ENCODE measurements at regions not wholly inside any gene's neighbourhood (a gene's known extent, or its start where the extent isn't known, plus 50 kb on each side); places are given as distances from the start of the nearest gene placed in this dataset.

- Mint-ChIP-seq H3K4me3 (no peak overlapping the region), H3K27ac (peak overlapping the region; percentile 53)
Observed at GRCh38 chr12:46472893-46473633, 100.5 kb upstream of the SLC38A2 start.

DNA sequence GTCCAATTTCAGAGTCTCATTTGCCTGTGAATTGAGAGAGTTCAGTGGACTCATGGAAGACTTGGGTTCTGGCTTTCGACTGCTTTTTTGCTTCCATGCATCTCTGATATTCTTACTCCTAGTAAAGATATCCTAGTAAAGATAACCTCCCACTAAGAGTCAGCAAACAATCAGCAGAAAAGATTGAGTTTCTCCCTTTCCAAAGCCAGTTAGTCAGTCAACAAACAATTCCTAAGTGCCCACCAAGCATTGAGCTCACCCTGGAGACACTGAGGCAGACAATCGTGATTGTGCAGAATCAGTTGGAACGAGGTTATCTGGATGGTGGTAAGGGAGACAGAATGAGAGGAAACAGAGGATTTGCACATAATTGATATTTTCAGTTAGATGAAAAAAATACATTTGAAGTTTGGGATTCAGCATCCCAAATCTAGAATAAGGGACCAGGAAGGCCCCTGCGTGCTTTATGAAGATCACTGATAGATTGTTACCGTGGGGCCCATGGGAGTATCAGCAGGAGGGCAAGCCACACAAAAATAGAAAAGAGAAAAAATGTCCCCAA, 99.7 kb upstream of the SLC38A2 start:
- H3K27ac Mint-ChIP-seq: no peak overlapping the region
- H3K36me3 Mint-ChIP-seq (ENCODE audit: low read depth): no peaks in the 10 kb centered on the region
- no peaks in the 10 kb centered on the region for H3K27me3 Mint-ChIP-seq
- DNase-seq: no peak
- H3K4me1 Mint-ChIP-seq (ENCODE audit: low read depth): peaks cover 23% of the 10 kb centered on the region
- H3K9me3 Mint-ChIP-seq: no peaks in the 10 kb centered on the region
- no peak overlapping the region for H3K4me3 Mint-ChIP-seq

More at GRCh38 chr12:46472893-46473633, 100.5 kb upstream of the SLC38A2 start:
- no peaks in the 10 kb centered on the region for H3K27me3 Mint-ChIP-seq
- H3K36me3 Mint-ChIP-seq (ENCODE audit: low read depth): no peaks in the 10 kb centered on the region
- H3K4me1 Mint-ChIP-seq (ENCODE audit: low read depth): peaks cover 27% of the 10 kb centered on the region
- DNase-seq: no peak
- no peaks in the 10 kb centered on the region for H3K9me3 Mint-ChIP-seq

GRCh38 chr12:46471404-46471803, 98.8 kb upstream of the SLC38A2 start:
- Mint-ChIP-seq H3K36me3 (ENCODE audit: low read depth) (no peaks in the 10 kb centered on the region), H3K9me3 (no peaks in the 10 kb centered on the region), H3K4me1 (ENCODE audit: low read depth) (peaks cover 23% of the 10 kb centered on the region), H3K27me3 (no peaks in the 10 kb centered on the region), H3K4me3 (no peak overlapping the region), H3K27ac (no peak overlapping the region)
- DNase-seq: no peak

- H3K27ac Mint-ChIP-seq: no peak overlapping the region
- no peak for DNase-seq
- H3K9me3 Mint-ChIP-seq: no peaks in the 10 kb centered on the region
- H3K27me3 Mint-ChIP-seq: no peaks in the 10 kb centered on the region
- H3K4me3 Mint-ChIP-seq: no peak overlapping the region
- H3K4me1 Mint-ChIP-seq (ENCODE audit: low read depth): peaks cover 23% of the 10 kb centered on the region
- no peaks in the 10 kb centered on the region for H3K36me3 Mint-ChIP-seq (ENCODE audit: low read depth)
Observed at GRCh38 chr12:46470975-46471374, 98.4 kb upstream of the SLC38A2 start.

DNA sequence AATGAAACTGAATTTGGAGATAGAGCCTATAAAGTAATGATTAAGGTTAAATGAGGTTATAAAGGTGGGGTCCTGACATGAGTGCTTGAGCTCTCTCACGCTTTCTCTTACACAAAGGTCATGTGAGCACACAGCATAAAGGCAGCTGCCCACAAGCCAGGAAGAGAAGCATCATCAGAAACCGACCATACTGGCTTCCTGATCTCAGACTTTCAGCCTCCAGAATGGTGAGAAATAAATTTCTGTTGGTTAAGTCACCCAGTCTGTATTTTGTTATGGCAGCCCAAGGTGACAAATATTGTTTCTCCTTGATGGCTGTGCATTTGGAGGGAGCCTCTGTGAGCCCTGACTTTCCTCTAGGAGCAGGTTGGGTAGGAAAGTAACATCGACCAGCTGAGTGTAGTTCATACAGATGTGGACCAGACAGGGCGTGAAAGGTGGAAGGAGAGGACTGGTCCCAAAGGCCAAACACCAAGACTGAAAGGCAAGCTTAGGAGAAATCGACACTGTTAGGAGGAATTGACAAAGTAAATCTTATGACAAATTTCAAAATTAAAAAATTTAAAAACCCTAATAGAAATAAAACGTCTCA, 97.6 kb upstream of the SLC38A2 start:
- peaks cover 23% of the 10 kb centered on the region for H3K4me1 Mint-ChIP-seq (ENCODE audit: low read depth)
- H3K36me3 Mint-ChIP-seq (ENCODE audit: low read depth): no peaks in the 10 kb centered on the region
- no peak for DNase-seq

DNA sequence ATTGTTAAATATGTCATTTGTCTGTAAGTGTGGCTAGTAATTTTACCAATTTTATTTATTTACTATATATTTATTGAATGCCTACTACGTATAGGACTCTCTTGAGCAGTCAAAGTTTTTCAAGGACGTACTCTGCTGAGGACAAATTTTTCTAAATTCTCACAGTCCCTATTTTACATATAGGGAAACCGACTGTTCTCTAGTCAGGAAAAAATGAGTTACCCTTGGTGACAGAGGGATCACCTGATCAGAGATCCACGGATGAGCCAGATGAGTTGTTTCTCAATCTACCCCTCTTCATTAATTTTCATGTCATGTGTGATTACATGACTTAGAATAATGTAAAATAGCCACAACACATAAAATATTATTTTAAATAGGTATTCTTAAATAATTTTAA, 96.2 kb upstream of the SLC38A2 start:
- Mint-ChIP-seq H3K9me3 (no peaks in the 10 kb centered on the region), H3K27me3 (no peaks in the 10 kb centered on the region), H3K4me3 (no peak overlapping the region), H3K4me1 (ENCODE audit: low read depth) (peaks cover 22% of the 10 kb centered on the region), H3K36me3 (ENCODE audit: low read depth) (no peaks in the 10 kb centered on the region), H3K27ac (no peak overlapping the region)
- DNase-seq: no peak

More for the DNA sequence above, 97.6 kb upstream of the SLC38A2 start:
- Mint-ChIP-seq H3K27ac (peak overlapping the region; percentile 66), H3K4me3 (peak overlapping the region; percentile 52), H3K9me3 (no peaks in the 10 kb centered on the region), H3K27me3 (no peaks in the 10 kb centered on the region)

- Mint-ChIP-seq H3K27ac (no peak overlapping the region), H3K9me3 (no peaks in the 10 kb centered on the region), H3K4me3 (no peak overlapping the region), H3K4me1 (ENCODE audit: low read depth) (peaks cover 19% of the 10 kb centered on the region), H3K36me3 (ENCODE audit: low read depth) (no peaks in the 10 kb centered on the region), H3K27me3 (no peaks in the 10 kb centered on the region)
- DNase-seq: no peak
Observed at GRCh38 chr12:46468160-46468559, 95.6 kb upstream of the SLC38A2 start.

DNA sequence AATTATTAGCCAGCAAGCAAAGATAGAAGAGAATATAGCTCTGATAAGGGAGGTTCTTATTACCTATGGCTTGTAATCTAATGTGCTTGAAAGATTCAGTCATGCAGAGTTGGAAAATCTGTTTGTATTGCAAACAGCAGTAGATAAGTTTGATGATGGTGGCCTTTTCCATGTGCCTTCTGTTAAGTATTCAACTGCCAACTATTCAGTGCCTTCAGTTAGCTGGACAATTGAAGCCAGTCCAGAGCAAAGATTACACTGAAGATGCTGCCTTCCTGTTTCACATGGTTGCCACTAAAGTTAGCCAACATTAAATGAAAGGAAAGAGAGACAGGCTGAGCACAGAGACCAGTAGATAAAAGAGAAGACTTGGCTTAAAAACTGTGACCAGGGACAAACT, 92.7 kb upstream of the SLC38A2 start:
- DNase-seq: no peak
- Mint-ChIP-seq H3K9me3 (no peaks in the 10 kb centered on the region), H3K4me1 (ENCODE audit: low read depth) (peaks cover 26% of the 10 kb centered on the region), H3K27me3 (no peaks in the 10 kb centered on the region), H3K4me3 (no peak overlapping the region), H3K27ac (no peak overlapping the region), H3K36me3 (ENCODE audit: low read depth) (no peaks in the 10 kb centered on the region)

GRCh38 chr12:46464863-46465262, 92.3 kb upstream of the SLC38A2 start:
- Mint-ChIP-seq H3K9me3 (no peaks in the 10 kb centered on the region), H3K4me1 (ENCODE audit: low read depth) (peaks cover 26% of the 10 kb centered on the region), H3K27ac (no peak overlapping the region), H3K36me3 (ENCODE audit: low read depth) (no peaks in the 10 kb centered on the region), H3K4me3 (no peak overlapping the region), H3K27me3 (no peaks in the 10 kb centered on the region)
- no peak for DNase-seq

DNA sequence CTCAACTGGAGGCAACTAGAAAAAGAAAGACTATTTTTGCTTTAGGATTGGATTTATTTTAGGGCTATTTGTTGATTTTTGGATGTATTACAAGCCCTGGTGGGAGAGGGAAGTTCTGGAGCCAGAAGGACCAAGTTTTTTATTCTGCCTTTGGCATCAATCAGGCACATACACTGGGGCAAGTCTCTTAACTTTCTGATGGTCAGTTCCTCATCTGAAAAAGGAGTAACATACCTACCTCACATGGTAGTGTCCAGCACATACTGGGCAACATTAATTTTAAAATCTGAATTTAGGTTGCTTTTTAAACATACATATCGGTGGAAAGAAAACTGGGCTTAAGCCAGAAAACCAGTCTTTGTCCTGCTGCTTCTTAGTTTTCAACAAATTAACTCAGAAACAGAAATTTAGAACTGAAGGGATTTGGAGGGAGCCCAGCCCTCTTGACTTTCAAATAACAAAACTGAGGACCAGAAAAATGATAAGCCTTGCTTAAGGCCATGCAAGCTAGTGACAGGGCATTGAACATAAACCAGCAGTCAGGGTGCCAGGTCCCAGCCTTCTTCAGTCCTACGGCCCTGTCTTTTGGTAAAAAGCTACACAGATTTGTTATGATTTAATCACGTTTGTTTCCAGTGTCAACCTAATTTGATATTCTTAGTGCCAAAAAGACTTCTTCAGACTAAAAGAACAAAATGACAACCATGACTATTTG, 90.2 kb upstream of the SLC38A2 start:
- Mint-ChIP-seq H3K27me3 (no peaks in the 10 kb centered on the region), H3K27ac (no peak overlapping the region), H3K9me3 (no peaks in the 10 kb centered on the region), H3K4me3 (no peak overlapping the region), H3K4me1 (ENCODE audit: low read depth) (peaks cover 41% of the 10 kb centered on the region), H3K36me3 (ENCODE audit: low read depth) (no peaks in the 10 kb centered on the region)
- DNase-seq: no peak

DNA sequence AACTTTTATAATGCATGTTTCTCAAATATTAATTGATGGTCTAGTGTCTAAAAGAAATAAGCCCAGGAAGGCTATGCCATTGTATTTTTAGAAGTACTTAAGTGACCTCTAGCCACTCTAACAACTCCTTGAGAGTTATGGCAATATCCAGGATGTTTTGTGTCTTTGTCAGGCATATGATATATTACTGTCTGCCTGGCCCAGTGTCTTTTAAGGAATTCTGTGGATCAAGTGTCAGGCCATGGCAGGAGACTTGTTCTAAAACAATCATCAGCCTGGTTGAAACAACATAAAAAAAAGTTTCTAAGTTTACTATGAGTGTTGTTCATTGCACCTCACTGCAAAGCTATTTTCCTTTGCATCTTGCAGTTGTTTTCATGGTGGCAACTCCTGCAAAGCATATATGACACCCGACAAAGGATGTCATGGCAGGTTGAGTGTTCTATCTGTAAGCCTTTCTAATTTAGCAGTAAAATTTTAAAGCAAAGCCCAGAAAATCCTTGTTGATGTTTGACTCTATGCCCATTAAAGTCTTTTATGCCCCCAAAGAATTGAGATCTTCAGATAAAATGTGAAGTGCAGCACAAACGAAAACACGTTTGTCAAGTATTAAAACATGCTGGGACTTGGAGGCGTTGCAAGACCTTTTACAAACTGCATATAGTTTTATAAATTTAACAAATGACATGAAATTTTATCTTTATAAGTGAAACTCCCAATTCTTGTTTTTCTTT, 89.5 kb upstream of the SLC38A2 start:
- peaks cover 42% of the 10 kb centered on the region for H3K4me1 Mint-ChIP-seq (ENCODE audit: low read depth)
- H3K4me3 Mint-ChIP-seq: no peak overlapping the region
- no peaks in the 10 kb centered on the region for H3K27me3 Mint-ChIP-seq
- H3K36me3 Mint-ChIP-seq (ENCODE audit: low read depth): no peaks in the 10 kb centered on the region
- DNase-seq: no peak
- no peak overlapping the region for H3K27ac Mint-ChIP-seq
- H3K9me3 Mint-ChIP-seq: no peaks in the 10 kb centered on the region

DNA sequence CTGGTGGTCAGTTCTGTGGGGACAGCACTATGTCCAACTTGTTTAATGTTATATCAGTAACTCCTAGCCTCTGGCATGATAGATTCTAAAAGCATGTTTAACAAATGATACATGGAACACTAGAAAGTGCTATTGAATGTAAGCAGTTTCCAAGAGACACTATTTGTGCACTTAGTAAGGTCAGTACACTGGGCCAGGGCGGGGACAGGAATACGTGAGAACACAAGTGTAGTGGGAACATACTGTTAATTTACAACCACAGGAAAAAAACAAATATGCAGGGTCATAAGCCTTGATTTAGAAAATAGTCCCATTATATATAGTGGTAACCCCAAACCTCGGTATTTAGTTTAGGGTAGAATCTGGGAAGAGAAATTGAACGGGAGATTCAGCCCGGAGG, 88.9 kb upstream of the SLC38A2 start:
- Mint-ChIP-seq H3K9me3 (no peaks in the 10 kb centered on the region), H3K4me3 (no peak overlapping the region), H3K27me3 (no peaks in the 10 kb centered on the region), H3K4me1 (ENCODE audit: low read depth) (peaks cover 48% of the 10 kb centered on the region), H3K36me3 (ENCODE audit: low read depth) (no peaks in the 10 kb centered on the region), H3K27ac (no peak overlapping the region)
- DNase-seq: no peak

GRCh38 chr12:46460682-46461210, 88.2 kb upstream of the SLC38A2 start:
- Mint-ChIP-seq H3K4me1 (ENCODE audit: low read depth) (peaks cover 55% of the 10 kb centered on the region), H3K4me3 (peak overlapping the region; percentile 29), H3K27ac (peak overlapping the region; percentile 83), H3K27me3 (no peaks in the 10 kb centered on the region), H3K36me3 (ENCODE audit: low read depth) (no peaks in the 10 kb centered on the region), H3K9me3 (no peaks in the 10 kb centered on the region)
- peak; percentile 46 for DNase-seq

DNA sequence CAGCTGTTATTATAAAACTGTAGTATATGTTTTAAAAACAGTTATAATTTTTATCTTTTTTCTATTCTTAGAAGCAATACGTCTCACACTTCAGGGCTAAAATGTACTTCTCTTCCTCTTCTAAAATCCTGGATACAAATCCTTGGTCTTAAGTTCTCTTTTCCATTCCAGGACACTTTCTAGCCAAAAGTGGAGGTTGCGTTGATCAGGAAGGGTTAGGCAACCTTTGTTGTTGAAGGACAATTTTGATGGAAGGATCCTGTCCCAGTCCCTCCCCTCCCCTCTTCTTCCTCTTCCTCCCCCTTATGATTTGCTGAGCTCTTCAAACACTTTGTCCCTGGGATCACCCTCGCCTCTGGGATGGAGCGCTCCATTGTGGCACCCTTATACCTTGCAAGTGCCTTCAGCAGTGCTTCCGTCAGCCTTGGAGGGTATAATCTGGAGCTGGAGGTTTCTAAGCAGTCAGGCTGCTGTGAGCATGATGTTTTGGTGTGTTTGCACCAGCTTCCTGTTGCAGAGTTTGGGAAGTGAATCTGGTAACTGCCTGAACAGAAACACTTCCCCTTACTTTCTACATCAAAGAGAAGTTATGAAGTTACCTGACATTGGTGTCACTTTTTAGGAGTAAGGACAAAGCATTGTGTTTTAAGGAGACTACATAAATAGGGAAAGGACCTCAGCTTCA, 87.4 kb upstream of the SLC38A2 start:
- no peaks in the 10 kb centered on the region for H3K9me3 Mint-ChIP-seq
- H3K4me3 Mint-ChIP-seq: peak overlapping the region; percentile 51
- no peaks in the 10 kb centered on the region for H3K36me3 Mint-ChIP-seq (ENCODE audit: low read depth)
- no peak for DNase-seq
- peaks cover 62% of the 10 kb centered on the region for H3K4me1 Mint-ChIP-seq (ENCODE audit: low read depth)
- H3K27me3 Mint-ChIP-seq: no peaks in the 10 kb centered on the region
- H3K27ac Mint-ChIP-seq: peak overlapping the region; percentile 83
